Body of pancreas (tissue), 4 donors: ENCODE measurements at regions not wholly inside any gene's neighbourhood (a gene's known extent, or its start where the extent isn't known, plus 50 kb on each side); places are given as distances from the start of the nearest gene placed in this dataset.

Experiments
- CTCF ChIP-seq, 7 experiments: fragments of 450-650 bp in 4 of 7; fragments of 200-600 bp in 3 of 7; sonication (generic) in 3 of 7; IDR thresholded peaks; one replicate each; pipeline ENCODE4 v1.5.1; 2016 to 2019; ENCODE audit warnings: antibody characterized with exemption in 7 of 7
- POLR2A ChIP-seq, 3 donors: fragments of 450-650 bp; IDR thresholded peaks; one replicate each; pipeline ENCODE4 v1.6.1; 2016; ENCODE audit warnings: antibody characterized with exemption in 3 of 3, mild to moderate bottlenecking in 2 of 3

GRCh38 chr3:16667633-16668032, 62.4 kb upstream of the DAZL start:
- TF ChIP-seq CTCF (IDR thresholded peaks at IDR 0.05): no peak
- TF ChIP-seq POLR2A (IDR thresholded peaks at IDR 0.05): no peak
